GM12878 (cell line): ENCODE measurements at regions not wholly inside any gene's neighbourhood (a gene's known extent, or its start where the extent isn't known, plus 50 kb on each side); places are given as distances from the start of the nearest gene placed in this dataset.

Source experiments
- EED ChIP-seq: sonication (generic); IDR thresholded peaks from 2 replicates; pipeline ENCODE4 v1.6.1; 2016; ENCODE audit warnings: antibody characterized with exemption, low read depth
- NR2C1 ChIP-seq: fragments of 450-650 bp; IDR thresholded peaks from 2 replicates; pipeline ENCODE4 v1.6.1; 2017; ENCODE audit warnings: antibody characterized with exemption, mild to moderate bottlenecking, moderate library complexity
- NR2F1 ChIP-seq: fragments of 450-650 bp; conservative IDR thresholded peaks from 2 replicates; pipeline ENCODE4 v1.6.1; 2017; ENCODE audit warnings: mild to moderate bottlenecking
- TCF3 ChIP-seq: IDR thresholded peaks from 2 replicates; pipeline ENCODE4 v1.6.1; 2012; ENCODE audit warnings: low read depth, mild to moderate bottlenecking, low read length, borderline replicate concordance; ENCODE audit not compliant: insufficient read depth
- TF ChIP-seq, protein P1 (sequence below): IDR thresholded peaks from 2 replicates; pipeline ENCODE4 v1.6.1; 2012; ENCODE audit warnings: improper control_type of control experiment, low read depth, low read length; ENCODE audit not compliant: insufficient replicate concordance
- TF ChIP-seq, protein P2 (sequence below): fragments of 450-650 bp; IDR thresholded peaks from 2 replicates; pipeline ENCODE4 v1.6.1; 2017; ENCODE audit warnings: mild to moderate bottlenecking

DNA sequence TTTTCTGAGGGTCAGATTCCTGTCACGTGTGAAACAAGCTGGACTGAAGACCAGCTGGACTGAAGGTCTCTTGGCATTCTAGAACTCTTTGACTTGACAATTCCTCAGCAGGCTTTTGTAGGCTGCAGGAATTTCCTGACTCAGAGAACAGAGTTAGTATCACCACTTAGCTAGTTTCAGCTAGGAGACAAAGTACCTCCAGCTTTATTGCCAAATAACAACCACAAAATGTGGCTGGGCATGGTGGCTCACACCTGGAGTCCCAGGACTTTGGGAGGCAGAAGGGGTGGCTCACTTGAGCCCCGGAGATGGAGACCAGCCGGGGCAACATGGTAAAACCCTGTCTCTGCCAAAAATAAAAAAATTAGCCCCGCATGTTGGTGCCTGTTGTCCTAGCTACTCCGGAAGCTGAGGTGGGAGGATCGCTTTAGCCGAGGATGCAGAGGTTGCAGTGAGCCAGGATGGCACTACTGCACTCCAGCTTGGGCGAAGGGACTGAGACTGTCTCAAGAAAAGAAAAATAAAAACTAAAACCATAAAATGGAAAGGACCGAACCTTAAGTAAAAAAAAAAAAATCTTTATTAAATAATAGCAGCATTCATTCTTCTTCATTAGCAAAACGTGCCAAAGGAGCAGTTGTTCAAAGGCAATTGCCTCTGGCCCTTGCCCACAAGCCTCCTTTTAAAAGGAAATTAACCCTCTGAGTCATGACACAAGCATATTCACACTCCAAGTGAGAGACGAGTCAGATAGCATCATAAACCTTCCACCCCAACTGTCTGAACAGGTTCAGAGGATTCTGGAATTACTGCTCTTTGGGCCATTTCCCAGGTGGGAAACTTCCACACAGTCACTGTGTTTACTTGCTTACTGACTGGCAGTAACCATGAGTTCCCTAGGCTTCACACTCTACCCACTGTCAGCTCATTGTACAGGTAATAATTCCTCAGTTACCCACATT lies 88.9 kb downstream of the MYL12B start (continued):
- TF ChIP-seq, protein P1, sequence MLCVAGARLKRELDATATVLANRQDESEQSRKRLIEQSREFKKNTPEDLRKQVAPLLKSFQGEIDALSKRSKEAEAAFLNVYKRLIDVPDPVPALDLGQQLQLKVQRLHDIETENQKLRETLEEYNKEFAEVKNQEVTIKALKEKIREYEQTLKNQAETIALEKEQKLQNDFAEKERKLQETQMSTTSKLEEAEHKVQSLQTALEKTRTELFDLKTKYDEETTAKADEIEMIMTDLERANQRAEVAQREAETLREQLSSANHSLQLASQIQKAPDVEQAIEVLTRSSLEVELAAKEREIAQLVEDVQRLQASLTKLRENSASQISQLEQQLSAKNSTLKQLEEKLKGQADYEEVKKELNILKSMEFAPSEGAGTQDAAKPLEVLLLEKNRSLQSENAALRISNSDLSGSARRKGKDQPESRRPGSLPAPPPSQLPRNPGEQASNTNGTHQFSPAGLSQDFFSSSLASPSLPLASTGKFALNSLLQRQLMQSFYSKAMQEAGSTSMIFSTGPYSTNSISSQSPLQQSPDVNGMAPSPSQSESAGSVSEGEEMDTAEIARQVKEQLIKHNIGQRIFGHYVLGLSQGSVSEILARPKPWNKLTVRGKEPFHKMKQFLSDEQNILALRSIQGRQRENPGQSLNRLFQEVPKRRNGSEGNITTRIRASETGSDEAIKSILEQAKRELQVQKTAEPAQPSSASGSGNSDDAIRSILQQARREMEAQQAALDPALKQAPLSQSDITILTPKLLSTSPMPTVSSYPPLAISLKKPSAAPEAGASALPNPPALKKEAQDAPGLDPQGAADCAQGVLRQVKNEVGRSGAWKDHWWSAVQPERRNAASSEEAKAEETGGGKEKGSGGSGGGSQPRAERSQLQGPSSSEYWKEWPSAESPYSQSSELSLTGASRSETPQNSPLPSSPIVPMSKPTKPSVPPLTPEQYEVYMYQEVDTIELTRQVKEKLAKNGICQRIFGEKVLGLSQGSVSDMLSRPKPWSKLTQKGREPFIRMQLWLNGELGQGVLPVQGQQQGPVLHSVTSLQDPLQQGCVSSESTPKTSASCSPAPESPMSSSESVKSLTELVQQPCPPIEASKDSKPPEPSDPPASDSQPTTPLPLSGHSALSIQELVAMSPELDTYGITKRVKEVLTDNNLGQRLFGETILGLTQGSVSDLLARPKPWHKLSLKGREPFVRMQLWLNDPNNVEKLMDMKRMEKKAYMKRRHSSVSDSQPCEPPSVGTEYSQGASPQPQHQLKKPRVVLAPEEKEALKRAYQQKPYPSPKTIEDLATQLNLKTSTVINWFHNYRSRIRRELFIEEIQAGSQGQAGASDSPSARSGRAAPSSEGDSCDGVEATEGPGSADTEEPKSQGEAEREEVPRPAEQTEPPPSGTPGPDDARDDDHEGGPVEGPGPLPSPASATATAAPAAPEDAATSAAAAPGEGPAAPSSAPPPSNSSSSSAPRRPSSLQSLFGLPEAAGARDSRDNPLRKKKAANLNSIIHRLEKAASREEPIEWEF, result no peak
- no peak for TF ChIP-seq TCF3
- TF ChIP-seq NR2F1, result no peak
- TF ChIP-seq EED, result no peak
- TF ChIP-seq, protein P2, sequence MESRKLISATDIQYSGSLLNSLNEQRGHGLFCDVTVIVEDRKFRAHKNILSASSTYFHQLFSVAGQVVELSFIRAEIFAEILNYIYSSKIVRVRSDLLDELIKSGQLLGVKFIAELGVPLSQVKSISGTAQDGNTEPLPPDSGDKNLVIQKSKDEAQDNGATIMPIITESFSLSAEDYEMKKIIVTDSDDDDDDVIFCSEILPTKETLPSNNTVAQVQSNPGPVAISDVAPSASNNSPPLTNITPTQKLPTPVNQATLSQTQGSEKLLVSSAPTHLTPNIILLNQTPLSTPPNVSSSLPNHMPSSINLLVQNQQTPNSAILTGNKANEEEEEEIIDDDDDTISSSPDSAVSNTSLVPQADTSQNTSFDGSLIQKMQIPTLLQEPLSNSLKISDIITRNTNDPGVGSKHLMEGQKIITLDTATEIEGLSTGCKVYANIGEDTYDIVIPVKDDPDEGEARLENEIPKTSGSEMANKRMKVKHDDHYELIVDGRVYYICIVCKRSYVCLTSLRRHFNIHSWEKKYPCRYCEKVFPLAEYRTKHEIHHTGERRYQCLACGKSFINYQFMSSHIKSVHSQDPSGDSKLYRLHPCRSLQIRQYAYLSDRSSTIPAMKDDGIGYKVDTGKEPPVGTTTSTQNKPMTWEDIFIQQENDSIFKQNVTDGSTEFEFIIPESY, result no peak
- TF ChIP-seq NR2C1, result no peak
- TF ChIP-seq, all 136 proteins: peak for 0
